BLaER1 treated with 17β-estradiol and CSF1 and Interleukin-3, amounts not matched to agents 10 nM and 100 nM (cell line): ENCODE measurements at regions not wholly inside any gene's neighbourhood (a gene's known extent, or its start where the extent isn't known, plus 50 kb on each side); places are given as distances from the start of the nearest gene placed in this dataset.
A peak's percentile ranks its signal among the peaks of the same experiment; 100 is the strongest.

Experiments used
- H3K27ac ChIP-seq, 11 experiments: shearing (Covaris generic); formaldehyde crosslinking; 2 replicates each; pipeline ENCODE4 v1.8.1; 2022
- H3K27me3 ChIP-seq, 11 experiments: shearing (Covaris generic); formaldehyde crosslinking; 2 replicates each; pipeline ENCODE4 v1.8.1; 2022
- H3K36me3 ChIP-seq, 11 experiments: shearing (Covaris generic); formaldehyde crosslinking; 2 replicates each; pipeline ENCODE4 v1.8.1; 2022
- H3K4me1 ChIP-seq, 10 experiments: shearing (Covaris generic); formaldehyde crosslinking; 2 replicates each; pipeline ENCODE4 v1.8.1; 2022
- H3K4me2 ChIP-seq, 11 experiments: shearing (Covaris generic); formaldehyde crosslinking; 2 replicates each; pipeline ENCODE4 v1.8.1; 2022
- H3K4me3 ChIP-seq, 10 experiments: shearing (Covaris generic); formaldehyde crosslinking; 2 replicates each; pipeline ENCODE4 v1.8.1; 2022
- H3K9ac ChIP-seq, 11 experiments: shearing (Covaris generic); formaldehyde crosslinking; 2 replicates each; pipeline ENCODE4 v1.8.1; 2022
- H3K9me3 ChIP-seq, 11 experiments: shearing (Covaris generic); formaldehyde crosslinking; replicated peaks in 1 of 11; 2 replicates each; pipeline ENCODE4 v1.8.1; 2022
- H4K20me1 ChIP-seq, 11 experiments: shearing (Covaris generic); formaldehyde crosslinking; 2 replicates each; pipeline ENCODE4 v1.8.1; 2022
- Cebpa-rat ChIP-seq, 11 experiments: shearing (Covaris generic); IDR thresholded peaks; 2 replicates each; pipeline ENCODE4 v1.8.1; 2022

DNA sequence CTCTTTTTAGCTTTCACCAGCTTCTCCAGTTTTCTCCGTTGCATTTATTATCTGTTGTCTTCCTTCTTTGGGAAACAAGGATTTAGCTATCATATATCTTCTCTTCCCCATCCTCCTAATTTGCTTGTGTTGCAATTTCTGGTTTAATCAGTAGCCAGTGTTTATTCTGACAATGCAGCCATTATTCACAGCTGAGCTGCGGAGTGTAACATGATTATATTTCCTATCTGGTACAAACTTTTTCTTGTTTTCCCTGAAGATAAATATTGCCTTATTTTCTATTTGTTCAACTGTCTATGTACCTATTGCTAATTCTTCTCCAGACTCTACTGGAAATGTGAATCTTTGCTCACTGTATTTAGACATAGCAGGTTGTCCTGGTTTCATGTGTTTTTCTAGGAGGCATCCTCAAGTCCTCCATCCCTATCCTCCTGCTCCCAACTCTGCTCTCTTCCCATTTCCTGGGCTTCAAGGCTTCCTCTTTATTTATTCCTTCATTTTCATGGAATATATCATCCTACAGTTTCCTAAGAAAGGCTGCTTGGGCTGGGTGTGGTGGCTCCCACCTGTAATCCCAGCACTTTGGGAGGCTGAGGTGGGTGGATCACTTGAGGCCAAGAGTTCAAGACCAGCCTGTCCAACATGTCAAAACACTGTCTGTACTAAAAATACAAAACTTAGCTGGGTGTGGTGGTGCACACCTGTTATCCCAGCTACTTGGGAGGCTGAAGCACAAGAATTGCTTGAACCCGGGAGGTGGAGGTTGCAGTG is 72.4 kb upstream of the KDM7A start:
- Histone ChIP-seq H4K20me1 (no peaks in the 10 kb centered on the region), H3K36me3 (no peaks in the 10 kb centered on the region), H3K27me3 (no peaks in the 10 kb centered on the region), H3K4me2 (peak overlapping the region in 8 of 11 experiments; percentile 29 to 84 (median 62); a peak in 16 of 22 replicates), H3K4me3 (no peak overlapping the region), H3K9ac (no peak overlapping the region), H3K27ac (peak overlapping the region in 8 of 11 experiments; percentile 3 to 98 (median 54); a peak in 11 of 22 replicates), H3K9me3 (peaks cover 0 to 12% (median 0%) of the 10 kb centered on the region in 11 experiments; a peak in 5 of 22 replicates), H3K4me1 (peaks cover 21 to 90% (median 68%) of the 10 kb centered on the region in 10 experiments)
- no peak for TF ChIP-seq Cebpa-rat (IDR thresholded peaks at IDR 0.05)

DNA sequence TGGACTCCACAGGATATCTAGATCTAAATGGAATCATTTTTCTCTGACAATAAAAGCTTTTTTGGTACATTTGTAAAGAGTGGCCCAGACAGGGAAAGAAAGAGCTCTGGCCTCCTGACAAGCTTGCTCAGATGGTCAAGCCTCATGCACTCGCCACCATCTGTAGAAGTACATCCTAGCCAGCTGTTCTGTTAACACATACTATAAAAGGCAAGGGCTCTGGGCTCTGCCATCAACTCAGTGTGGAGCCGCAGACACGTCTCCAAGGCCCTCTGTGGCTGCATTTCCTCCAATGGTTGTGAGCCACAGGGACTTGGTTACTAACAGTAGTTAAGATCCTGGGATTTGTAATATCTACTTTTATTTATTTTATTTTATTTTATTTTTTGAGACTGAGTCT is 70.8 kb upstream of the KDM7A start:
- Histone ChIP-seq H3K4me2 (peak overlapping the region in 8 of 11 experiments; percentile 2 to 73 (median 49); a peak in 13 of 22 replicates), H3K9ac (no peak overlapping the region; a peak in 1 of 22 replicates), H3K4me1 (peaks cover 13 to 93% (median 72%) of the 10 kb centered on the region in 10 experiments), H3K4me3 (no peak overlapping the region), H4K20me1 (no peaks in the 10 kb centered on the region), H3K27me3 (no peaks in the 10 kb centered on the region), H3K9me3 (peaks cover 0 to 12% (median 0%) of the 10 kb centered on the region in 11 experiments; a peak in 5 of 22 replicates), H3K27ac (peak overlapping the region in 7 of 11 experiments; percentile 26 to 95 (median 44); a peak in 8 of 22 replicates), H3K36me3 (no peaks in the 10 kb centered on the region)
- TF ChIP-seq Cebpa-rat (IDR thresholded peaks at IDR 0.05) = no peak

DNA sequence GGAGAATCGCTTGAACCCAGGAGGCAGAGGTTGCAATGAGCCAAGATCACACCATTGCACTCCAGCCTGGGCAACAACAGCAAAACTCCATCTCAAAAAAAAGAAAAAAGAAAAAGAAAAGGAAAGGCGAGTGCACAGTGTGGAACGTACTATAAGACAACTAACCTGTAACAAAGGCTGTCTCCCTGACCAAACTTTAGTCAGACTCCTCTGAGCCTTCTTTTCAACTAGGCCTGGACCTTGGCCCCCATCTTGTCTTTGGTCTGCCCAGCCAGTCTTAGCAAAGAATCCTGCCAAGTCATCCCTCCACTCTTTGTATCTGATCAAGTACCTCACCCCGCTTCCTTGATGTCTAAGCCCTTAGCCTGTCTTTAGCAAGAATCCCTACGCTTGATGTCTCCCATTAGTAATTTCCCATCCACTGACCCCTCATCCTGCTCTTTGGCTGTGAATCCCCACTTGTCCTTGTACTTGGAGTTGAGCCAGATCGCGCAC is 68.9 kb upstream of the KDM7A start:
- H3K27me3 ChIP-seq = no peaks in the 10 kb centered on the region
- TF ChIP-seq Cebpa-rat (IDR thresholded peaks at IDR 0.05) = no peak

DNA sequence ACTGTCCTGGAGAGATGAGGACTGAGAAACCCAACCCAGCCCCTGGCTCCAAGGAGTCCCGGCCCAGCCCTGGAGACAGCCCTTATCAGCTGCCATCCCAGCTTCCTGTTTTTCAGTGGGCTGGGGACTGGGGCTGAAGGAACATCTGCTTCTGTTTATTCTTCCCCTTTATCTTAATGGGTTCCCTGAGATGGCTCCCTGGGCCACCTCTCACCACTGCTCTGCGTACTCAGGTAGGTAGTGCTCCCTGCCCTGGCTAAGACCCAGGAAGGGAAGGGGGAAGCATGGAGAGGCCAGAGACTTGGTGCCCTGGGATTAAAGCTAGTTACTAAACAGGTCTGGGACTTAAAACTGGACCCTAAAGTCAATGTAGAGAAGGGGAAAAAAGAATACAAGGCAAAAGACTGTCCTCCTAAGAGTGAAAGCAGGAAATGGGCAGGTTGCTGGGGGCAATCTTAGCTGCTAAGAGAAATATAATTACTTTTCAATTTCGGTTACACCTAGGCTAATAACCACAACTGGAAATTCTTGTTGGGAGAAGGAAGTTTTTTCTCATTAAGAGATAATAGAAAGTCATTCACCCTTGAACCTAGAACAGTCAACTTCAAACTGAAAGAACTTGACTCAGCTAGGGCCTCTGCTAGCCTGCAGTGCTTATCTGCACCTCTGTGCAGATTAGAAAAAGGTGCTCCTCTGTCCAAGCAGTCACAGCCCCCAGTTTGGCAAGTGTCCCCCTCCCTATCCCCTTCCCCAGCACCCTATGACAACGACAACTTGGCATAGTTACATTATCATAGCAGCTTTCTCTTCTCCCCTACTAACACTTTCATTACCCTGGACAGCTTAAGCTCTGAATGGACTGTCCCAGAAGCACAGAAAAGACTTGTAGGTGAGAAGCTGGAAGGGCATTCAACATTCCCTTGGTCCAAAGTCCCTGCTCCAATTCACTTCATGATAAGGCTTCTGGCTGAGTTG is 65.6 kb upstream of the KDM7A start:
- Histone ChIP-seq H3K9ac (peak overlapping the region in 9 of 11 experiments; percentile 6 to 84 (median 69); a peak in 16 of 22 replicates), H3K4me1 (peaks cover 13 to 93% (median 68%) of the 10 kb centered on the region in 10 experiments), H3K27me3 (no peaks in the 10 kb centered on the region), H3K27ac (peak overlapping the region in 10 of 11 experiments; percentile 50 to 96 (median 84); a peak in 20 of 22 replicates), H3K4me3 (peak overlapping the region in 6 of 10 experiments; percentile 23 to 57 (median 32); a peak in 8 of 20 replicates), H3K4me2 (peak overlapping the region; percentile 42 to 92 (median 80)), H4K20me1 (no peaks in the 10 kb centered on the region), H3K9me3 (peaks cover 0 to 12% (median 0%) of the 10 kb centered on the region in 11 experiments; a peak in 5 of 22 replicates), H3K36me3 (no peaks in the 10 kb centered on the region)
- TF ChIP-seq Cebpa-rat (IDR thresholded peaks at IDR 0.05) = no peak

More for the DNA sequence above, 68.9 kb upstream of the KDM7A start:
- H3K4me1 ChIP-seq = peaks cover 13 to 93% (median 70%) of the 10 kb centered on the region in 10 experiments
- peak overlapping the region in 2 of 11 experiments; percentile 18 to 24; a peak in 1 of 22 replicates for H3K4me2 ChIP-seq
- H3K27ac ChIP-seq = peak overlapping the region in 5 of 11 experiments; percentile 19 to 48 (median 28); a peak in 4 of 22 replicates
- no peaks in the 10 kb centered on the region for H3K36me3 ChIP-seq
- no peak overlapping the region for H3K9ac ChIP-seq
- peaks cover 0 to 12% (median 0%) of the 10 kb centered on the region in 11 experiments; a peak in 5 of 22 replicates for H3K9me3 ChIP-seq
- H4K20me1 ChIP-seq = no peaks in the 10 kb centered on the region
- no peak overlapping the region for H3K4me3 ChIP-seq

DNA sequence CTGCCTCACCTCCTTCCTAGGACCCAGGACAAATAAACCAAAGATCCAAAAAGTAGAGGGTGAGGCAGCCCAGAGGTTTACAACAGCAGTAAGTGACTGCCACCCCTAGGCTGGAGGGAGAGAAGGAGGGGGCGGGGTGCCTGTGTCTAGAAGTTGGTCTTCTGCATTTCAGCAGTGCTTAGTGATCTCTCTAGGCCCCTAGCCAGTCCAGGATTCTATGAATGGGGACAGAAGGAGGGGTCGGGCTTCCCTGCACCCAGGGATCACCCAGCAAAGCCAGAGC is 62.8 kb upstream of the KDM7A start:
- peak overlapping the region in 7 of 11 experiments; percentile 27 to 95 (median 48); a peak in 13 of 22 replicates for H3K27ac ChIP-seq
- H3K9ac ChIP-seq = peak overlapping the region in 1 of 11 experiments; percentile 22; a peak in 2 of 22 replicates
- no peak for TF ChIP-seq Cebpa-rat (IDR thresholded peaks at IDR 0.05)
- peaks cover 0 to 2% (median 0%) of the 10 kb centered on the region in 11 experiments; a peak in 2 of 22 replicates for H3K9me3 ChIP-seq
- H3K4me1 ChIP-seq = peaks cover 13 to 100% (median 85%) of the 10 kb centered on the region in 10 experiments
- no peaks in the 10 kb centered on the region for H3K36me3 ChIP-seq
- no peak overlapping the region for H3K4me3 ChIP-seq
- no peaks in the 10 kb centered on the region for H3K27me3 ChIP-seq
- H4K20me1 ChIP-seq = no peaks in the 10 kb centered on the region
- peak overlapping the region in 7 of 11 experiments; percentile 47 to 95 (median 76); a peak in 13 of 22 replicates for H3K4me2 ChIP-seq

DNA sequence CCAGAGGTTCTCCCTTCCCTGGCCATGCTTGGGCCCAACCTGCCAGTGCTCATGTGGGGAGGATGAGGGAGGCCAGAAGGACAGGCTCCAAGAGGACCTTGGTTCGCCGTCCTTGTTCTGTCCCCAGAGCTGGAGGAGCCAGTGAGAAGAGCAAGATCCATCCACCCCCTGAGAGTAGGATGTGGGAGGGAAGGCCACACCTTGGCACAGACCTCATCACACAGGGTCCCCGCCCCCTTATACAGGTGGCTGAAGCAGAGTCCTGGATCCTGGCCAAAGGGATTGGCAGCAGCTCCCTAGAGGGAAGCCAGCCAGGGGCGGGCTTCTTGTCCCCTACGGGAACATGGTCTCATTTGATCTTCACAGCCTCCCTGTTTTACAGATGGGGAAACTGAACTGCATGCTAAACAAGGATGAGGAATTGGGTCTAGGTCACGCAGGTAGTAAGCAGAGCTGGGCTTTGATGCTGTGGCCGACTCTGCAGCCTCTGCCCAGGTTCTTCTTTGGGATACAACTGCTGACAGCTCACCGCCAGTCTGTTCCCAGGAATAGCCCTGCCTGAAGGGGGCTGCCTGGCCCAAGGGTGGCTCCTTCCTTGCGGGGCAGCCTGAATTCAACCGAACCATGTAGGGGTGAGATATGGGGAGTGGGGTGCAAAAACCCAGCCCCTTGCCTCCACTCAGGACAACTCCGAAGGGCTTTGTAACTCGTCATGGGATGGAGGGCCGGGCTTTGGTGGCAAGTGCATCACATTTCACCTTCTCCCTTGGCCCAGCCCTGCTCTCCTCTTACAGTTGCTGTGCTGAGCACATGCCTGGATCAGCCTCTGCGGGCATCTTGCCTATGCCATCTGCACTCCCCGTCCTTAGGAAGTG is 62.2 kb upstream of the KDM7A start:
- no peak for TF ChIP-seq Cebpa-rat (IDR thresholded peaks at IDR 0.05)
- H3K4me2 ChIP-seq = peak overlapping the region; percentile 2 to 95 (median 53); a peak in 18 of 22 replicates

DNA sequence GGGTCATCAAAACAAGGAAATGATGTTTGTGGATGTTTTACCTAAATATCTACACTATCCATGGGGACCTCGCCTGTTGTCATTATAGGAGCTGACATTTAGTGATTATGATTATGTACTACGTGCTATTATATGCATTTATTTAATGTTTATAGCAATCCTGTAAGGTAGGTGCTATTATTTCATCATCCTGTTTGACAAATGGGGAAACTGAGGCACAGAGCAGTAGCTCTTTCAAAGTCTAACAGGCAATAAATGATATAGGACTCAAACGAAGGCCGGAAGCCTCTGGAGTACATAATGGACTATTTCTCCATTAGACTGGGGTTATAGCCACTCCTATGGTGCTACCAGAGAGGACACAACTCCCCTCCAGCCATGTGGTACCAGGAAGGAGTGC is 60.6 kb upstream of the KDM7A start:
- H3K36me3 ChIP-seq = no peaks in the 10 kb centered on the region

More for the DNA sequence above, 62.2 kb upstream of the KDM7A start:
- H3K4me3 ChIP-seq = no peak overlapping the region
- H4K20me1 ChIP-seq = no peaks in the 10 kb centered on the region
- H3K27ac ChIP-seq = peak overlapping the region in 7 of 11 experiments; percentile 27 to 95 (median 48); a peak in 13 of 22 replicates
- H3K9ac ChIP-seq = peak overlapping the region in 2 of 11 experiments; percentile 2 to 22; a peak in 2 of 22 replicates
- H3K4me1 ChIP-seq = peaks cover 13 to 100% (median 84%) of the 10 kb centered on the region in 10 experiments
- H3K36me3 ChIP-seq = no peaks in the 10 kb centered on the region
- no peaks in the 10 kb centered on the region for H3K9me3 ChIP-seq
- no peaks in the 10 kb centered on the region for H3K27me3 ChIP-seq

More for the DNA sequence above, 60.6 kb upstream of the KDM7A start:
- Histone ChIP-seq H3K27me3 (peaks cover 0 to 14% (median 0%) of the 10 kb centered on the region in 11 experiments; a peak in 3 of 22 replicates), H3K4me2 (peak overlapping the region in 5 of 11 experiments; percentile 74 to 95 (median 92); a peak in 8 of 22 replicates), H3K4me1 (peaks cover 21 to 100% (median 84%) of the 10 kb centered on the region in 10 experiments), H3K9ac (no peak overlapping the region), H3K9me3 (no peaks in the 10 kb centered on the region), H4K20me1 (no peaks in the 10 kb centered on the region), H3K27ac (peak overlapping the region in 7 of 11 experiments; percentile 7 to 95 (median 58); a peak in 6 of 22 replicates), H3K4me3 (no peak overlapping the region)
- TF ChIP-seq Cebpa-rat (IDR thresholded peaks at IDR 0.05) = no peak
